Sciatic nerve (tissue), 2 donors: ENCODE measurements at regions not wholly inside any gene's neighbourhood (a gene's known extent, or its start where the extent isn't known, plus 50 kb on each side); places are given as distances from the start of the nearest gene placed in this dataset.
A peak's percentile ranks its signal among the peaks of the same experiment; 100 is the strongest.
"Not testable (repeated sequence)": the region's sequence is repeated elsewhere in the genome, so short reads cannot be mapped to it uniquely, and the experiment has no call there.

Experiments used
- ATAC-seq: fragments of 200-7000 bp; cut with Tn5 transposase; one replicate; pipeline ENCODE4 v1.9.1; 2020; ENCODE audit warnings: mild to moderate bottlenecking, moderate library complexity
- DNase-seq: peaks from one replicate; pipeline ENCODE4 v3.0.0-alpha.2; 2020; ENCODE audit warnings: low spot score
- intact Hi-C: fragments of 100-400 bp; cut with DNase I; formaldehyde crosslinking; loops from one replicate; pipeline ENCODE4 v1.14.2; 2022
- donor health status: DM: no; HTN: no; CAD: no.
- donor health status: DM: no; HTN: no; CAD: no.

DNA sequence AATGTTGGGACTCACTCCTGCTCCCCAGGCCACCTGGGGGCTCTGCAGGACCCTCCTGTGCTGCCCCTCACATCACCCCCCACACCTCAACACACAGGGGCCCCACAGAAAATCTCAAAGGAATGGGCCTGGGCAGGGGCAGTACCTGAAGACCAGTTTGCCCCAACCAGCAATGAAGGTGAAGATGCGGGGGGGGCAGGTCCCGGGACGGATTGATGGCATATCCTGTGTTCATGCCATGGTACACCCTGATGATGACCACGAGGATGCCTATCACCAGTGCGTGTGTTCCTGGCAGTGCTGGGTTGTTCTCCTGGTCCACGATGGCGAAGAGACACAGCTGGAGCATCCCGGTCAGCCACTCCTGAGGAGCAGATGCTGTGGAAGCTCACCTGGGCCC is 663.0 kb downstream of the FOXD4L5 start:
- ATAC-seq, intact Hi-C loops: not testable (repeated sequence)
- peak; percentile 49 for DNase-seq
